Effector memory CD4-positive, alpha-beta T cell (primary cell): ENCODE measurements at regions not wholly inside any gene's neighbourhood (a gene's known extent, or its start where the extent isn't known, plus 50 kb on each side); places are given as distances from the start of the nearest gene placed in this dataset.
"Not testable (repeated sequence)": the region's sequence is repeated elsewhere in the genome, so short reads cannot be mapped to it uniquely, and the experiment has no call there.

ENCODE experiments used
- DNase-seq, 3 donors: peaks; one replicate each; pipeline ENCODE4 v3.0.0-alpha.2; 2020
- H3K27ac ChIP-seq: 2 replicates; pipeline ENCODE4 v1.7.0; 2013; ENCODE audit warnings: mild to moderate bottlenecking, low read length, moderate library complexity; ENCODE audit not compliant: insufficient read depth, poor library complexity, severe bottlenecking
- H3K27me3 ChIP-seq: replicated peaks from 2 replicates; pipeline ENCODE4 v1.7.0; 2013; ENCODE audit warnings: mild to moderate bottlenecking, low read length; ENCODE audit not compliant: insufficient read depth, control insufficient read depth, poor library complexity, severe bottlenecking
- H3K36me3 ChIP-seq: 2 replicates; pipeline ENCODE4 v1.7.0; 2013; ENCODE audit warnings: mild to moderate bottlenecking, low read length, moderate library complexity; ENCODE audit not compliant: control insufficient read depth, insufficient read depth
- H3K4me1 ChIP-seq: 2 replicates; pipeline ENCODE4 v1.7.0; 2013; ENCODE audit warnings: low read length, mild to moderate bottlenecking; ENCODE audit not compliant: control insufficient read depth, insufficient read depth, poor library complexity, severe bottlenecking
- H3K4me3 ChIP-seq: 2 replicates; pipeline ENCODE4 v1.7.0; 2013; ENCODE audit warnings: low read length, low read depth, mild to moderate bottlenecking; ENCODE audit not compliant: insufficient read depth, poor library complexity, severe bottlenecking
- H3K9me3 ChIP-seq: 2 replicates; pipeline ENCODE4 v1.7.0; 2013; ENCODE audit warnings: mild to moderate bottlenecking, low read length, moderate library complexity; ENCODE audit not compliant: control insufficient read depth

- Histone ChIP-seq H3K36me3 (no peaks in the 10 kb centered on the region), H3K9me3 (no peaks in the 10 kb centered on the region), H3K27ac (no peak overlapping the region), H3K4me1 (no peaks in the 10 kb centered on the region), H3K27me3 (no peaks in the 10 kb centered on the region), H3K4me3 (no peak overlapping the region)
- DNase-seq: no peak
These were observed 1151.0 kb downstream of the DIAPH3 start for GRCh38 chr13:59012731-59013130.

GRCh38 chr13:59016250-59016649, 1147.5 kb downstream of the DIAPH3 start:
- no peak overlapping the region for H3K4me3 ChIP-seq
- no peak for DNase-seq
- H3K9me3 ChIP-seq: no peaks in the 10 kb centered on the region
- H3K4me1 ChIP-seq: no peaks in the 10 kb centered on the region
- no peak overlapping the region for H3K27ac ChIP-seq
- no peaks in the 10 kb centered on the region for H3K27me3 ChIP-seq
- no peaks in the 10 kb centered on the region for H3K36me3 ChIP-seq

GRCh38 chr13:59024434-59024833, 1139.3 kb downstream of the DIAPH3 start:
- Histone ChIP-seq H3K27me3 (no peaks in the 10 kb centered on the region), H3K4me3 (no peak overlapping the region), H3K4me1 (no peaks in the 10 kb centered on the region), H3K9me3 (no peaks in the 10 kb centered on the region), H3K27ac (no peak overlapping the region), H3K36me3 (no peaks in the 10 kb centered on the region)
- DNase-seq: no peak

- no peak overlapping the region for H3K4me3 ChIP-seq
- H3K4me1 ChIP-seq: no peaks in the 10 kb centered on the region
- DNase-seq: no peak
- H3K36me3 ChIP-seq: no peaks in the 10 kb centered on the region
- H3K9me3 ChIP-seq: no peaks in the 10 kb centered on the region
- H3K27me3 ChIP-seq: no peaks in the 10 kb centered on the region
- H3K27ac ChIP-seq: no peak overlapping the region
These were observed 1129.5 kb downstream of the DIAPH3 start for GRCh38 chr13:59034198-59034597.

- H3K36me3 ChIP-seq: no peaks in the 10 kb centered on the region
These were observed 1124.9 kb downstream of the DIAPH3 start for GRCh38 chr13:59038824-59039223.

GRCh38 chr13:59043016-59043415, 1120.7 kb downstream of the DIAPH3 start:
- H3K27me3 ChIP-seq: no peaks in the 10 kb centered on the region
- no peaks in the 10 kb centered on the region for H3K4me1 ChIP-seq
- DNase-seq: no peak
- H3K4me3 ChIP-seq: no peak overlapping the region
- no peaks in the 10 kb centered on the region for H3K36me3 ChIP-seq
- H3K9me3 ChIP-seq: no peaks in the 10 kb centered on the region
- no peak overlapping the region for H3K27ac ChIP-seq

More at GRCh38 chr13:59038824-59039223, 1124.9 kb downstream of the DIAPH3 start:
- Histone ChIP-seq H3K9me3 (no peaks in the 10 kb centered on the region), H3K27ac (no peak overlapping the region), H3K4me3 (no peak overlapping the region), H3K4me1 (no peaks in the 10 kb centered on the region), H3K27me3 (no peaks in the 10 kb centered on the region)
- no peak for DNase-seq

- DNase-seq: no peak
- no peak overlapping the region for H3K4me3 ChIP-seq
- H3K4me1 ChIP-seq: no peaks in the 10 kb centered on the region
- no peak overlapping the region for H3K27ac ChIP-seq
- H3K27me3 ChIP-seq: no peaks in the 10 kb centered on the region
- H3K36me3 ChIP-seq: no peaks in the 10 kb centered on the region
- H3K9me3 ChIP-seq: no peaks in the 10 kb centered on the region
These were observed 1116.2 kb downstream of the DIAPH3 start for GRCh38 chr13:59047546-59047945.

- no peaks in the 10 kb centered on the region for H3K9me3 ChIP-seq
These were observed 1102.1 kb downstream of the DIAPH3 start for GRCh38 chr13:59061621-59062020.

GRCh38 chr13:59064042-59064441, 1099.7 kb downstream of the DIAPH3 start:
- no peak overlapping the region for H3K4me3 ChIP-seq
- no peaks in the 10 kb centered on the region for H3K4me1 ChIP-seq
- no peak overlapping the region for H3K27ac ChIP-seq
- no peaks in the 10 kb centered on the region for H3K36me3 ChIP-seq
- no peak for DNase-seq
- no peaks in the 10 kb centered on the region for H3K27me3 ChIP-seq
- no peaks in the 10 kb centered on the region for H3K9me3 ChIP-seq

More at GRCh38 chr13:59061621-59062020, 1102.1 kb downstream of the DIAPH3 start:
- DNase-seq: no peak
- Histone ChIP-seq H3K4me1 (no peaks in the 10 kb centered on the region), H3K4me3 (no peak overlapping the region), H3K27ac (no peak overlapping the region), H3K36me3 (no peaks in the 10 kb centered on the region), H3K27me3 (no peaks in the 10 kb centered on the region)

GRCh38 chr13:59076386-59076785, 1087.3 kb downstream of the DIAPH3 start:
- H3K9me3 ChIP-seq, H3K27me3 ChIP-seq, H3K4me1 ChIP-seq, H3K27ac ChIP-seq, DNase-seq, H3K4me3 ChIP-seq, H3K36me3 ChIP-seq: not testable (repeated sequence)

- H3K4me1 ChIP-seq: no peaks in the 10 kb centered on the region
- H3K27ac ChIP-seq: no peak overlapping the region
- no peaks in the 10 kb centered on the region for H3K9me3 ChIP-seq
- no peaks in the 10 kb centered on the region for H3K27me3 ChIP-seq
- H3K4me3 ChIP-seq: no peak overlapping the region
- DNase-seq: no peak
- no peaks in the 10 kb centered on the region for H3K36me3 ChIP-seq
These were observed 1077.6 kb downstream of the DIAPH3 start for GRCh38 chr13:59086147-59086546.
